ENCODE measurements at regions not wholly inside any gene's neighbourhood (a gene's known extent, or its start where the extent isn't known, plus 50 kb on each side); places are given as distances from the start of the nearest gene placed in this dataset.

DNA sequence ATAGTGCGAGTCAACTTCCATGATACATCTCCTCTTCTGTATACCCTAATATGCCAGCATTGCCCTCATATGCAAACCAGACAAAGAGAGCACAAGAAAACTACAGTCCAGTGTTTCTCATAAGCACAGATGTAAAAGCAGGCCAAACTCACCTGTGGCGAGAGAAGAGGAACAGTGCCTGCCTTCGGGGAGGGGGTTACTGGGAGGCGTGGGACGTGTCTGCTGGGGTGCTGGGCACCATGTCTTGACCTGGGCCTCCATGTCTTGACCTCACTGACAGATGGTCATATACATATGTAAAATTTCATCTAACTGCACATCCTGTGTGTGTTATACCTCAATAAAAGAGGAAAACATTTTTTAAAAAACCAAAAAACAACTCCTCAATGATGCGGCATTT is 159.3 kb upstream of the PPP1R26 start:
- H3K4me3 Mint-ChIP-seq (ENCODE audit: unreplicated experiment), result no peak overlapping the region
- peak in 1 of 2 experiments; percentile 5 for DNase-seq
- intact Hi-C loops (cut with micrococcal nuclease; ENCODE audit: unreplicated experiment), result no loop called here
- no peaks in the 10 kb centered on the region for H3K27me3 ChIP-seq (replicated peaks; ENCODE audit: control insufficient read depth, insufficient read depth, low read length)
- H3K4me1 Mint-ChIP-seq (ENCODE audit: low read depth, unreplicated experiment), result no peaks in the 10 kb centered on the region
- BruUV-seq (replicated peaks), result no TSS peak
- no peaks in the 10 kb centered on the region for H3K4me1 ChIP-seq
- peaks cover 10% of the 10 kb centered on the region for H3K9me3 ChIP-seq
- TF ChIP-seq, protein P1, sequence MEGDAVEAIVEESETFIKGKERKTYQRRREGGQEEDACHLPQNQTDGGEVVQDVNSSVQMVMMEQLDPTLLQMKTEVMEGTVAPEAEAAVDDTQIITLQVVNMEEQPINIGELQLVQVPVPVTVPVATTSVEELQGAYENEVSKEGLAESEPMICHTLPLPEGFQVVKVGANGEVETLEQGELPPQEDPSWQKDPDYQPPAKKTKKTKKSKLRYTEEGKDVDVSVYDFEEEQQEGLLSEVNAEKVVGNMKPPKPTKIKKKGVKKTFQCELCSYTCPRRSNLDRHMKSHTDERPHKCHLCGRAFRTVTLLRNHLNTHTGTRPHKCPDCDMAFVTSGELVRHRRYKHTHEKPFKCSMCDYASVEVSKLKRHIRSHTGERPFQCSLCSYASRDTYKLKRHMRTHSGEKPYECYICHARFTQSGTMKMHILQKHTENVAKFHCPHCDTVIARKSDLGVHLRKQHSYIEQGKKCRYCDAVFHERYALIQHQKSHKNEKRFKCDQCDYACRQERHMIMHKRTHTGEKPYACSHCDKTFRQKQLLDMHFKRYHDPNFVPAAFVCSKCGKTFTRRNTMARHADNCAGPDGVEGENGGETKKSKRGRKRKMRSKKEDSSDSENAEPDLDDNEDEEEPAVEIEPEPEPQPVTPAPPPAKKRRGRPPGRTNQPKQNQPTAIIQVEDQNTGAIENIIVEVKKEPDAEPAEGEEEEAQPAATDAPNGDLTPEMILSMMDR (IDR thresholded peaks at IDR 0.05; ENCODE audit: insufficient read depth in 1 of 2, low read depth in 1 of 2, low read length in 1 of 2, severe bottlenecking in 1 of 2, unreplicated experiment in 1 of 2), result no peak
- no peak overlapping the region for H3K27ac Mint-ChIP-seq (ENCODE audit: unreplicated experiment)
- H3K9me3 Mint-ChIP-seq (ENCODE audit: unreplicated experiment), result peaks cover 11% of the 10 kb centered on the region
- H3K36me3 ChIP-seq (ENCODE audit: control insufficient read depth, insufficient read depth, low read length), result no peaks in the 10 kb centered on the region
- ChIA-PET POLR2A (no interaction called here), CTCF (no interaction called here)
- H3K27me3 Mint-ChIP-seq (ENCODE audit: insufficient read depth, unreplicated experiment), result peaks cover 14% of the 10 kb centered on the region
- no peak overlapping the region for H3K4me3 ChIP-seq (ENCODE audit: low read depth, low read length)
- H3K36me3 Mint-ChIP-seq (ENCODE audit: insufficient read depth, unreplicated experiment), result no peaks in the 10 kb centered on the region

DNA sequence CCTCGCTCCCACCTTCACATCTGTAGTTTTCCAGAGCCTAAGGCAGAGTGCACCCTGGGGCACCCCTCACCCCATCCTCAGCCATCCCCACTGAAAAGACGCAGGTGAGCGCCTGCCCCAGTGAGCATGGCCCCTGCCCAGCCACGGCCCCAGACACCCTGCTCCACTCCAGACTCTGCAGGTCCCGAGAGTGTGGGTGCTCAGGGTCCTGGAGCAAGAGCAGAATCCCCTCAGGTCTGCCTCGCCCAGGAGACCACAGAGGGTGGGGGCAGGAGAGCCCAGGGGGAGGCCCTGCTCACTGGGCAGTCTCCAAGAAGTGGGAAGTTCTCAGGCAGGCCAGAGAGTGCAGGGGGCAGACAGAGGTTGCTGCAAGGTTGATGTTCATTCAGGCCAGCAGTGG is 158.6 kb upstream of the PPP1R26 start:
- Histone ChIP-seq H3K9me3 (peaks cover 10% of the 10 kb centered on the region), H3K4me3 (ENCODE audit: low read depth, low read length) (no peak overlapping the region), H3K36me3 (ENCODE audit: control insufficient read depth, insufficient read depth, low read length) (no peaks in the 10 kb centered on the region), H3K27me3 (replicated peaks; ENCODE audit: control insufficient read depth, insufficient read depth, low read length) (no peaks in the 10 kb centered on the region), H3K4me1 (no peaks in the 10 kb centered on the region)
- POLR2A ChIA-PET, result no interaction called here
- H3K27me3 Mint-ChIP-seq (ENCODE audit: insufficient read depth, unreplicated experiment), result peaks cover 10% of the 10 kb centered on the region
- intact Hi-C loops (cut with micrococcal nuclease; ENCODE audit: unreplicated experiment), result no loop called here
- H3K4me1 Mint-ChIP-seq (ENCODE audit: low read depth, unreplicated experiment), result no peaks in the 10 kb centered on the region
- H3K36me3 Mint-ChIP-seq (ENCODE audit: insufficient read depth, unreplicated experiment), result no peaks in the 10 kb centered on the region
- peak in 1 of 2 experiments; percentile 9 for DNase-seq
- no peak overlapping the region for H3K4me3 Mint-ChIP-seq (ENCODE audit: unreplicated experiment)
- CTCF ChIA-PET, result no interaction called here
- H3K9me3 Mint-ChIP-seq (ENCODE audit: unreplicated experiment), result peaks cover 11% of the 10 kb centered on the region
- TF ChIP-seq, protein P1 (IDR thresholded peaks at IDR 0.05; ENCODE audit: insufficient read depth in 1 of 2, low read depth in 1 of 2, low read length in 1 of 2, severe bottlenecking in 1 of 2, unreplicated experiment in 1 of 2), result no peak
- no TSS peak for BruUV-seq (replicated peaks)
- H3K27ac Mint-ChIP-seq (ENCODE audit: unreplicated experiment), result no peak overlapping the region

DNA sequence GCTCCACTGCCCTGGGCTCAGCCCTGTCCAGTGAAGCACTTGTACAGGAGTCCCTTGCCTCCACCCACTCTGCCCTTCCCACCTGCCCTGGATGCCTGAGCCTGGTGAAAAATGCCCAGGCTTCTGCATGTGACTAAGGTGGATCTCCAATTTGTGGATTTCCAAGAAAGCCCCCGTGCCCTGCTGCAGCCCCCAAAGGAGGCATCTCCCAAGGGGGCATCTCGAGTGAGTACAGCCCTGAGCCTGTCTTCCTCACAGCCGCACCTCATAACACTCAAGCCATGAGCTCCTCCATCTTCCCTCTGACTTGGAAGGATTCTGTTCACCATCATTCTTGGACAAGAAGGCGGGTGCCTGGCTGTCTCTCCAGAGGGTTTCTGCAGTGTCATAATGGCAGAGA is 158.0 kb upstream of the PPP1R26 start:
- Histone ChIP-seq H3K4me3 (ENCODE audit: low read depth, low read length) (no peak overlapping the region), H3K27me3 (replicated peaks; ENCODE audit: control insufficient read depth, insufficient read depth, low read length) (no peaks in the 10 kb centered on the region), H3K9me3 (peaks cover 10% of the 10 kb centered on the region), H3K4me1 (no peaks in the 10 kb centered on the region), H3K36me3 (ENCODE audit: control insufficient read depth, insufficient read depth, low read length) (no peaks in the 10 kb centered on the region)
- Mint-ChIP-seq H3K27ac (ENCODE audit: unreplicated experiment) (no peak overlapping the region), H3K36me3 (ENCODE audit: insufficient read depth, unreplicated experiment) (no peaks in the 10 kb centered on the region), H3K4me1 (ENCODE audit: low read depth, unreplicated experiment) (no peaks in the 10 kb centered on the region), H3K4me3 (ENCODE audit: unreplicated experiment) (no peak overlapping the region), H3K27me3 (ENCODE audit: insufficient read depth, unreplicated experiment) (peaks cover 8% of the 10 kb centered on the region), H3K9me3 (ENCODE audit: unreplicated experiment) (peaks cover 11% of the 10 kb centered on the region)
- POLR2A ChIA-PET, result no interaction called here
- CTCF ChIA-PET, result no interaction called here
- BruUV-seq (replicated peaks), result no TSS peak
- intact Hi-C loops (cut with micrococcal nuclease; ENCODE audit: unreplicated experiment), result no loop called here
- TF ChIP-seq, protein P1 (IDR thresholded peaks at IDR 0.05; ENCODE audit: insufficient read depth in 1 of 2, low read depth in 1 of 2, low read length in 1 of 2, severe bottlenecking in 1 of 2, unreplicated experiment in 1 of 2), result no peak
- DNase-seq, result no peak

All from Caco-2 (cell line).